Glutamatergic neuron (in vitro differentiated cells): ENCODE measurements at regions not wholly inside any gene's neighbourhood (a gene's known extent, or its start where the extent isn't known, plus 50 kb on each side); places are given as distances from the start of the nearest gene placed in this dataset.

Experiments used
- DNase-seq: peaks from one replicate; pipeline ENCODE4 v3.0.0; 2022
- H3K27ac Mint-ChIP-seq: one replicate; pipeline ENCODE4 v1.8.0; 2020; ENCODE audit warnings: mild to moderate bottlenecking, mixed read lengths, inconsistent platforms; ENCODE audit not compliant: unreplicated experiment
- H3K27me3 Mint-ChIP-seq: one replicate; pipeline ENCODE4 v1.8.0; 2020; ENCODE audit warnings: mild to moderate bottlenecking, moderate library complexity, mixed read lengths, inconsistent platforms; ENCODE audit not compliant: unreplicated experiment
- H3K36me3 Mint-ChIP-seq: one replicate; pipeline ENCODE4 v1.8.0; 2020; ENCODE audit warnings: mild to moderate bottlenecking, mixed read lengths, inconsistent platforms; ENCODE audit not compliant: unreplicated experiment
- H3K4me1 Mint-ChIP-seq: one replicate; pipeline ENCODE4 v1.8.0; 2020; ENCODE audit warnings: mild to moderate bottlenecking, low read depth, mixed read lengths, inconsistent platforms; ENCODE audit not compliant: unreplicated experiment
- H3K4me3 Mint-ChIP-seq: one replicate; pipeline ENCODE4 v1.8.0; 2020; ENCODE audit warnings: mild to moderate bottlenecking, mixed read lengths, inconsistent platforms; ENCODE audit not compliant: unreplicated experiment
- H3K9me3 Mint-ChIP-seq: one replicate; pipeline ENCODE4 v1.8.0; 2020; ENCODE audit warnings: mild to moderate bottlenecking, moderate library complexity, mixed read lengths, inconsistent platforms; ENCODE audit not compliant: unreplicated experiment
- CTCF ChIP-seq: fragments of 200-600 bp; sonication (generic); IDR thresholded peaks from one replicate; pipeline ENCODE4 v1.5.0; 2021; ENCODE audit not compliant: partially characterized antibody, unreplicated experiment

GRCh38 chr7:131252976-131253375, 74.7 kb upstream of the MKLN1 start:
- Mint-ChIP-seq H3K27ac (no peak overlapping the region), H3K27me3 (peaks cover 4% of the 10 kb centered on the region), H3K36me3 (peaks cover 21% of the 10 kb centered on the region), H3K4me1 (peaks cover 11% of the 10 kb centered on the region), H3K4me3 (no peak overlapping the region), H3K9me3 (peaks cover 10% of the 10 kb centered on the region)
- DNase-seq = no peak
- TF ChIP-seq CTCF = no peak

GRCh38 chr7:131254211-131254610, 73.5 kb upstream of the MKLN1 start:
- no peak for TF ChIP-seq CTCF
- H3K27ac Mint-ChIP-seq = no peak overlapping the region
- peaks cover 10% of the 10 kb centered on the region for H3K9me3 Mint-ChIP-seq
- peaks cover 3% of the 10 kb centered on the region for H3K4me1 Mint-ChIP-seq
- peaks cover 4% of the 10 kb centered on the region for H3K27me3 Mint-ChIP-seq
- no peak overlapping the region for H3K4me3 Mint-ChIP-seq
- DNase-seq = no peak
- peaks cover 21% of the 10 kb centered on the region for H3K36me3 Mint-ChIP-seq

- Mint-ChIP-seq H3K9me3 (peaks cover 10% of the 10 kb centered on the region), H3K27ac (no peak overlapping the region), H3K4me1 (no peaks in the 10 kb centered on the region), H3K36me3 (peaks cover 14% of the 10 kb centered on the region), H3K27me3 (no peaks in the 10 kb centered on the region), H3K4me3 (no peak overlapping the region)
- no peak for TF ChIP-seq CTCF
- DNase-seq = no peak
Observed at GRCh38 chr7:131255242-131255641, 72.4 kb upstream of the MKLN1 start.

GRCh38 chr7:131261476-131261994, 66.1 kb upstream of the MKLN1 start:
- no peak overlapping the region for H3K4me3 Mint-ChIP-seq
- no peak for DNase-seq
- no peak overlapping the region for H3K27ac Mint-ChIP-seq
- TF ChIP-seq CTCF = no peak
- no peaks in the 10 kb centered on the region for H3K4me1 Mint-ChIP-seq
- no peaks in the 10 kb centered on the region for H3K9me3 Mint-ChIP-seq
- H3K27me3 Mint-ChIP-seq = no peaks in the 10 kb centered on the region
- H3K36me3 Mint-ChIP-seq = no peaks in the 10 kb centered on the region

- no peaks in the 10 kb centered on the region for H3K36me3 Mint-ChIP-seq
- no peak overlapping the region for H3K27ac Mint-ChIP-seq
- H3K4me3 Mint-ChIP-seq = no peak overlapping the region
- no peaks in the 10 kb centered on the region for H3K9me3 Mint-ChIP-seq
- no peaks in the 10 kb centered on the region for H3K4me1 Mint-ChIP-seq
- no peak for TF ChIP-seq CTCF
- DNase-seq = no peak
- H3K27me3 Mint-ChIP-seq = peaks cover 2% of the 10 kb centered on the region
Observed at GRCh38 chr7:131265227-131265626, 62.4 kb upstream of the MKLN1 start.
